GM12878 (cell line): ENCODE measurements at regions not wholly inside any gene's neighbourhood (a gene's known extent, or its start where the extent isn't known, plus 50 kb on each side); places are given as distances from the start of the nearest gene placed in this dataset.

Experiments used
- ATAC-seq: fragments of 200-7000 bp; cut with Tn5 transposase; 3 replicates; pipeline ENCODE4 v1.9.1; 2020; ENCODE audit warnings: mild to moderate bottlenecking, moderate library complexity
- BruUV-seq: library from RNA; stranded (reverse); fragments of 400-500 nt; replicated peaks from 2 replicates; lab custom pipeline; 2021; lab: Mats Ljungman, UMichigan
- CTCF ChIA-PET: fragments of 300-600 bp; sonication (Branson Sonifier 250); formaldehyde crosslinking; extraction: SDS; loops from one replicate; lab custom pipeline; 2021; ENCODE audit warnings: inconsistent platforms; lab: Yijun Ruan, JAX
- POLR2A ChIA-PET: fragments of 350-600 bp; formaldehyde crosslinking; extraction: SDS; loops from one replicate; lab custom pipeline; 2021; ENCODE audit warnings: inconsistent platforms; lab: Charles Lee
- RAD21 ChIA-PET: fragments of 300-600 bp; sonication (Branson Sonifier 250); formaldehyde crosslinking; loops from one replicate; lab custom pipeline; 2023; ENCODE audit warnings: antibody characterized with exemption; ENCODE audit not compliant: unreplicated experiment; lab: Charles Lee
- SMC1A ChIA-PET: fragments of 300-600 bp; sonication (Branson Sonifier 250); formaldehyde crosslinking; loops from one replicate; lab custom pipeline; 2023; ENCODE audit not compliant: unreplicated experiment, uncharacterized antibody; lab: Charles Lee
- DNase-seq: peaks from one replicate; pipeline ENCODE4 v3.0.0-alpha.2; 2011; ENCODE audit warnings: low read depth, low spot score
- FAIRE-seq: peaks from 3 replicates; lab custom pipeline; 2011; peaks lifted over from hg19 to GRCh38; lab: Jason Lieb, UNC
- H2AFZ ChIP-seq: 2 replicates; pipeline ENCODE4 v1.6.0; 2011; ENCODE audit warnings: low read depth, low read length, control low read depth; ENCODE audit not compliant: control insufficient read depth
- H3K27ac ChIP-seq: 2 replicates; pipeline ENCODE4 v1.5.1; 2011; ENCODE audit warnings: control low read depth; ENCODE audit not compliant: control insufficient read depth, insufficient read depth
- H3K27me3 ChIP-seq, 2 experiments: replicated peaks in 1 of 2; 2 replicates each; pipeline versions ENCODE4 v1.6.0 to v1.6.1; 2011; ENCODE audit warnings: low read length in 1 of 2; ENCODE audit not compliant: control insufficient read depth in 2 of 2, insufficient read depth in 2 of 2
- H3K36me3 ChIP-seq, 2 experiments: 2 replicates each; pipeline ENCODE4 v1.5.1; 2011; ENCODE audit warnings: low read length in 1 of 2; ENCODE audit not compliant: control insufficient read depth in 2 of 2, insufficient read depth in 2 of 2
- H3K4me1 ChIP-seq: 2 replicates; pipeline ENCODE4 v1.6.1; 2011; ENCODE audit warnings: mild to moderate bottlenecking, low read length, moderate library complexity, mixed read lengths; ENCODE audit not compliant: control insufficient read depth, insufficient read depth
- H3K4me2 ChIP-seq: 2 replicates; pipeline ENCODE4 v1.6.0; 2011; ENCODE audit warnings: control low read depth; ENCODE audit not compliant: control insufficient read depth, insufficient read depth
- H3K4me3 ChIP-seq: fragments of 200-600 bp; sonication (generic); 2 replicates; pipeline ENCODE4 v1.5.1; 2016
- H3K79me2 ChIP-seq: 2 replicates; pipeline ENCODE4 v1.6.0; 2011; ENCODE audit warnings: low read length; ENCODE audit not compliant: control insufficient read depth, insufficient read depth
- H3K9ac ChIP-seq: 2 replicates; pipeline ENCODE4 v1.8.0; 2011; ENCODE audit warnings: low read length, control low read depth, mixed read lengths; ENCODE audit not compliant: control insufficient read depth, insufficient read depth
- H3K9me3 ChIP-seq: replicated peaks from 3 replicates; pipeline ENCODE4 v1.5.1; 2011; ENCODE audit warnings: mild to moderate bottlenecking, low read length; ENCODE audit not compliant: control insufficient read depth, insufficient read depth
- H4K20me1 ChIP-seq: 2 replicates; pipeline ENCODE4 v1.6.0; 2011; ENCODE audit not compliant: control insufficient read depth, insufficient read depth
- HDGF ChIP-seq: fragments of 450-650 bp; IDR thresholded peaks from 2 replicates; pipeline ENCODE4 v1.6.1; 2016; ENCODE audit warnings: antibody characterized with exemption
- POLR2AphosphoS2 ChIP-seq: IDR thresholded peaks from 2 replicates; pipeline ENCODE4 v1.6.1; 2011; ENCODE audit warnings: low read depth, mild to moderate bottlenecking, low read length, improper control_type of control experiment, moderate library complexity
- whole genome bisulfite sequencing: methylation state at CpG from one replicate; pipeline ENCODE4 v1.1.6; 2016; ENCODE audit warnings: low lambda C conversion rate; ENCODE audit not compliant: insufficient replicate concordance, insufficient coverage; ENCODE audit errors: missing lambda C conversion rate; 5-methylcytosine and 5-hydroxymethylcytosine counted together
- in situ Hi-C: fragments of 300-500 bp; cut with MboI; formaldehyde crosslinking; loops from 9 replicates; pipeline ENCODE4 v1.14.3; 2018; ENCODE audit warnings: mixed read lengths
- intact Hi-C: fragments of 100-400 bp; cut with micrococcal nuclease; formaldehyde crosslinking; loops from one replicate; pipeline ENCODE4 v1.14.2; 2022; ENCODE audit not compliant: unreplicated experiment
- TF ChIP-seq, protein P1 (sequence below): fragments of 450-650 bp; conservative IDR thresholded peaks from 2 replicates; pipeline ENCODE4 v1.6.1; 2017; ENCODE audit warnings: mild to moderate bottlenecking, moderate library complexity
- TF ChIP-seq, protein P2 (sequence below): fragments of 450-650 bp; IDR thresholded peaks from 2 replicates; pipeline ENCODE4 v1.6.1; 2017; ENCODE audit warnings: mild to moderate bottlenecking, low read depth, inconsistent platforms; ENCODE audit not compliant: poor library complexity, severe bottlenecking
- TF ChIP-seq, protein P3 (sequence below): IDR thresholded peaks from 2 replicates; pipeline ENCODE4 v1.6.1; 2012; ENCODE audit warnings: mild to moderate bottlenecking, low read depth, low read length

DNA sequence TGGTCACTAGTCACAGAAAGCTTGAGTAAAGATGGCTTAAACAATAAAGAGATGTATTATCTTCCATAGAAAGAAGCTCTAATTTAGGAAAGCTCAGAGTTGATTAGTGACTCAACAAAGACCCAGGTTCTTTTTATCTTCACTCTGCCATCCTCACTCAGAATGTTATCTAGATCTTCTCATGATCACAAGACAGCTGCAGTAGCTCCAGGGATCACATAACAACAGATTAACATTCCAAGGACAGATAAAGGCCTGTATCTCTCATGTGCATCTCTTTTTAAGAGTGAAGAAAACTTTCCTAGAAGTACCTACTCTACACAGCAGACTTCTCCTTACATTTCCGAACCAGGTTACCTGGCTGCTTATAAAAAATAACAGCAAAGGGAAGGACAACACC lies 368.7 kb upstream of the PROX1 start:
- Histone ChIP-seq H3K36me3 (no peaks in the 10 kb centered on the region), H3K4me1 (no peaks in the 10 kb centered on the region; the same call in 1 of the 2 replicates), H3K9me3 (no peaks in the 10 kb centered on the region), H3K9ac (no peak overlapping the region)
- ChIA-PET RAD21 (no interaction called here), CTCF (no interaction called here)
- FAIRE-seq (no peak), DNase-seq (no peak)
- intact Hi-C loops = no loop called here
- in situ Hi-C loops = no loop called here
- WGBS = 42% methylated on average over 1 of the region's 1 CpG
- TF ChIP-seq, protein P1, sequence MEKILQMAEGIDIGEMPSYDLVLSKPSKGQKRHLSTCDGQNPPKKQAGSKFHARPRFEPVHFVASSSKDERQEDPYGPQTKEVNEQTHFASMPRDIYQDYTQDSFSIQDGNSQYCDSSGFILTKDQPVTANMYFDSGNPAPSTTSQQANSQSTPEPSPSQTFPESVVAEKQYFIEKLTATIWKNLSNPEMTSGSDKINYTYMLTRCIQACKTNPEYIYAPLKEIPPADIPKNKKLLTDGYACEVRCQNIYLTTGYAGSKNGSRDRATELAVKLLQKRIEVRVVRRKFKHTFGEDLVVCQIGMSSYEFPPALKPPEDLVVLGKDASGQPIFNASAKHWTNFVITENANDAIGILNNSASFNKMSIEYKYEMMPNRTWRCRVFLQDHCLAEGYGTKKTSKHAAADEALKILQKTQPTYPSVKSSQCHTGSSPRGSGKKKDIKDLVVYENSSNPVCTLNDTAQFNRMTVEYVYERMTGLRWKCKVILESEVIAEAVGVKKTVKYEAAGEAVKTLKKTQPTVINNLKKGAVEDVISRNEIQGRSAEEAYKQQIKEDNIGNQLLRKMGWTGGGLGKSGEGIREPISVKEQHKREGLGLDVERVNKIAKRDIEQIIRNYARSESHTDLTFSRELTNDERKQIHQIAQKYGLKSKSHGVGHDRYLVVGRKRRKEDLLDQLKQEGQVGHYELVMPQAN = no peak
- TF ChIP-seq HDGF (no peak), POLR2AphosphoS2 (no peak)
- TF ChIP-seq, protein P2, sequence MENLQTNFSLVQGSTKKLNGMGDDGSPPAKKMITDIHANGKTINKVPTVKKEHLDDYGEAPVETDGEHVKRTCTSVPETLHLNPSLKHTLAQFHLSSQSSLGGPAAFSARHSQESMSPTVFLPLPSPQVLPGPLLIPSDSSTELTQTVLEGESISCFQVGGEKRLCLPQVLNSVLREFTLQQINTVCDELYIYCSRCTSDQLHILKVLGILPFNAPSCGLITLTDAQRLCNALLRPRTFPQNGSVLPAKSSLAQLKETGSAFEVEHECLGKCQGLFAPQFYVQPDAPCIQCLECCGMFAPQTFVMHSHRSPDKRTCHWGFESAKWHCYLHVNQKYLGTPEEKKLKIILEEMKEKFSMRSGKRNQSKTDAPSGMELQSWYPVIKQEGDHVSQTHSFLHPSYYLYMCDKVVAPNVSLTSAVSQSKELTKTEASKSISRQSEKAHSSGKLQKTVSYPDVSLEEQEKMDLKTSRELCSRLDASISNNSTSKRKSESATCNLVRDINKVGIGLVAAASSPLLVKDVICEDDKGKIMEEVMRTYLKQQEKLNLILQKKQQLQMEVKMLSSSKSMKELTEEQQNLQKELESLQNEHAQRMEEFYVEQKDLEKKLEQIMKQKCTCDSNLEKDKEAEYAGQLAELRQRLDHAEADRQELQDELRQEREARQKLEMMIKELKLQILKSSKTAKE = no peak
- TF ChIP-seq, protein P3, sequence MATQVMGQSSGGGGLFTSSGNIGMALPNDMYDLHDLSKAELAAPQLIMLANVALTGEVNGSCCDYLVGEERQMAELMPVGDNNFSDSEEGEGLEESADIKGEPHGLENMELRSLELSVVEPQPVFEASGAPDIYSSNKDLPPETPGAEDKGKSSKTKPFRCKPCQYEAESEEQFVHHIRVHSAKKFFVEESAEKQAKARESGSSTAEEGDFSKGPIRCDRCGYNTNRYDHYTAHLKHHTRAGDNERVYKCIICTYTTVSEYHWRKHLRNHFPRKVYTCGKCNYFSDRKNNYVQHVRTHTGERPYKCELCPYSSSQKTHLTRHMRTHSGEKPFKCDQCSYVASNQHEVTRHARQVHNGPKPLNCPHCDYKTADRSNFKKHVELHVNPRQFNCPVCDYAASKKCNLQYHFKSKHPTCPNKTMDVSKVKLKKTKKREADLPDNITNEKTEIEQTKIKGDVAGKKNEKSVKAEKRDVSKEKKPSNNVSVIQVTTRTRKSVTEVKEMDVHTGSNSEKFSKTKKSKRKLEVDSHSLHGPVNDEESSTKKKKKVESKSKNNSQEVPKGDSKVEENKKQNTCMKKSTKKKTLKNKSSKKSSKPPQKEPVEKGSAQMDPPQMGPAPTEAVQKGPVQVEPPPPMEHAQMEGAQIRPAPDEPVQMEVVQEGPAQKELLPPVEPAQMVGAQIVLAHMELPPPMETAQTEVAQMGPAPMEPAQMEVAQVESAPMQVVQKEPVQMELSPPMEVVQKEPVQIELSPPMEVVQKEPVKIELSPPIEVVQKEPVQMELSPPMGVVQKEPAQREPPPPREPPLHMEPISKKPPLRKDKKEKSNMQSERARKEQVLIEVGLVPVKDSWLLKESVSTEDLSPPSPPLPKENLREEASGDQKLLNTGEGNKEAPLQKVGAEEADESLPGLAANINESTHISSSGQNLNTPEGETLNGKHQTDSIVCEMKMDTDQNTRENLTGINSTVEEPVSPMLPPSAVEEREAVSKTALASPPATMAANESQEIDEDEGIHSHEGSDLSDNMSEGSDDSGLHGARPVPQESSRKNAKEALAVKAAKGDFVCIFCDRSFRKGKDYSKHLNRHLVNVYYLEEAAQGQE = no peak
- TF ChIP-seq, all 136 proteins: peak for 0
- H2AFZ ChIP-seq = no peak overlapping the region
- no peak for ATAC-seq
- H3K4me2 ChIP-seq = no peak overlapping the region
- POLR2A ChIA-PET = no interaction called here
- no peaks in the 10 kb centered on the region for H3K79me2 ChIP-seq
- H3K4me3 ChIP-seq = no peak overlapping the region
- no peak overlapping the region for H3K27ac ChIP-seq
- BruUV-seq = no TSS peak
- peaks cover 0 to 5% of the 10 kb centered on the region in 2 experiments; a peak in 3 of 4 replicates for H3K27me3 ChIP-seq
- SMC1A ChIA-PET = no interaction called here
- H4K20me1 ChIP-seq = no peaks in the 10 kb centered on the region
